HUES48 (cell line): ENCODE measurements at regions not wholly inside any gene's neighbourhood (a gene's known extent, or its start where the extent isn't known, plus 50 kb on each side); places are given as distances from the start of the nearest gene placed in this dataset.

ENCODE experiments used
- H3K27ac ChIP-seq: one replicate; pipeline ENCODE4 v1.7.0; 2013; ENCODE audit warnings: low read depth, low read length, inconsistent platforms
- H3K27me3 ChIP-seq: 2 replicates; pipeline ENCODE4 v1.6.1; 2013; ENCODE audit warnings: mild to moderate bottlenecking, low read length; ENCODE audit not compliant: control insufficient read depth, insufficient read depth
- H3K36me3 ChIP-seq: 2 replicates; pipeline ENCODE4 v1.6.1; 2013; ENCODE audit warnings: low read length; ENCODE audit not compliant: control insufficient read depth, insufficient read depth
- H3K4me1 ChIP-seq: 2 replicates; pipeline ENCODE4 v1.6.1; 2013; ENCODE audit warnings: mild to moderate bottlenecking, low read length; ENCODE audit not compliant: control insufficient read depth, insufficient read depth
- H3K4me3 ChIP-seq: 2 replicates; pipeline ENCODE4 v1.5.1; 2013; ENCODE audit warnings: mild to moderate bottlenecking, low read depth, low read length
- H3K9ac ChIP-seq: 2 replicates; pipeline ENCODE4 v1.6.1; 2013; ENCODE audit warnings: mild to moderate bottlenecking, low read depth, low read length, moderate library complexity
- H3K9me3 ChIP-seq: 2 replicates; pipeline ENCODE4 v1.6.1; 2013; ENCODE audit warnings: low read length; ENCODE audit not compliant: control insufficient read depth, insufficient read depth

DNA sequence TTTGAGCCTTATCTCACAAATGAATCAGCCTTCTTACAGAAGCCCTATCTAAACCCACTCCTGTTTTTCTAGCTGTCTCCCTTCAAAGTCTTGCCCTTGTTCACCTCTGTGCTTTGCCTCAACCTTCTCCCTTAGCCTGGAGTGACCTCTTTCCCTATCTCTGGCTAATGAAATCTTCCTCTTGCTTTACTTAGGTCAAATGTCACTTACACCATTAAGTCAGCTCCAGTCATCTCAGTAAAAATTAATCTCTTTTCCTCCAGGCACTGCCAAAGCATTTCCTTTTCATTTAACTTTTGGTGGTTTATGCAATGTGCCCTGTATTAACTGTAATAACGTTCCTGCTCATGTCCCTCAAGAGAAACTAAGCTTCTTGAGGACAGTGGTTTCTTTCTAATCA is 596.5 kb upstream of the MIR17HG start:
- H3K9me3 ChIP-seq, result no peaks in the 10 kb centered on the region
- H3K4me3 ChIP-seq, result no peak overlapping the region
- no peak overlapping the region for H3K9ac ChIP-seq
- H3K4me1 ChIP-seq, result peaks cover 12% of the 10 kb centered on the region
- H3K27ac ChIP-seq, result no peak overlapping the region
- H3K27me3 ChIP-seq, result no peaks in the 10 kb centered on the region
- H3K36me3 ChIP-seq, result no peaks in the 10 kb centered on the region

GRCh38 chr13:90752070-90752469 is 595.4 kb upstream of the MIR17HG start:
- Histone ChIP-seq H3K9me3 (no peaks in the 10 kb centered on the region), H3K36me3 (no peaks in the 10 kb centered on the region), H3K4me1 (peaks cover 5% of the 10 kb centered on the region; the same call in 1 of the 2 replicates), H3K27ac (no peak overlapping the region), H3K4me3 (no peak overlapping the region), H3K9ac (no peak overlapping the region), H3K27me3 (no peaks in the 10 kb centered on the region)

DNA sequence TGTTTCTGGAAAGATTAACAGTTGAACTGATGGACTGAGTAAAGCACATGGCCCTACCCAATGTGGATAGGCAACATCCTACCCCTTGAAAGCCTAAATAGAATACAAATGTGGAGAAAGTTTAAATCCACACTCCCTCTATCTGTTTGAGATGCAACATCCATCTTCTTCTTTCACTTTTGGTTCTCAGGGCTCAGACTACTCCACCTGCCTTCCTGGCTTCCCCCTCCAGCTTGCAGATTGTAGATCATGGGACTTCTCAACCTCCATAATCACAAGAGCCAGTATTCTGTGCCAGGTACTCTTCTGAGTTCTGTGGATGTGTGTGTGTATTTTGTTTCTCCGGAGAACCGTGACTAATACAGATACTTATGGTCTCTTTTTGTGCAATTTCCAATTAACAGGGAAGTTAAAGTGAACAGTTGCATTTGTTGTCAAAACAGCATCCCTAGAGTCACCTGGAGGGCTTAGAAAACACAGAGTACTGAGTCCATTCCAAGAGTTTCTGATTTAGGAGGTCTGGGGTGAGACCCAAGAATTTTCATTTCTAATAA is 590.3 kb upstream of the MIR17HG start:
- no peaks in the 10 kb centered on the region for H3K27me3 ChIP-seq
- no peaks in the 10 kb centered on the region for H3K36me3 ChIP-seq
- no peaks in the 10 kb centered on the region for H3K9me3 ChIP-seq
- no peak overlapping the region for H3K9ac ChIP-seq
- H3K27ac ChIP-seq, result no peak overlapping the region
- no peaks in the 10 kb centered on the region; the same call in 1 of the 2 replicates for H3K4me1 ChIP-seq
- H3K4me3 ChIP-seq, result no peak overlapping the region

- Histone ChIP-seq H3K9me3 (no peaks in the 10 kb centered on the region), H3K4me3 (no peak overlapping the region), H3K9ac (no peak overlapping the region), H3K27ac (no peak overlapping the region), H3K36me3 (no peaks in the 10 kb centered on the region), H3K4me1 (no peaks in the 10 kb centered on the region; the same call in 1 of the 2 replicates), H3K27me3 (no peaks in the 10 kb centered on the region)
These were observed 586.8 kb upstream of the MIR17HG start for GRCh38 chr13:90760639-90761038.

DNA sequence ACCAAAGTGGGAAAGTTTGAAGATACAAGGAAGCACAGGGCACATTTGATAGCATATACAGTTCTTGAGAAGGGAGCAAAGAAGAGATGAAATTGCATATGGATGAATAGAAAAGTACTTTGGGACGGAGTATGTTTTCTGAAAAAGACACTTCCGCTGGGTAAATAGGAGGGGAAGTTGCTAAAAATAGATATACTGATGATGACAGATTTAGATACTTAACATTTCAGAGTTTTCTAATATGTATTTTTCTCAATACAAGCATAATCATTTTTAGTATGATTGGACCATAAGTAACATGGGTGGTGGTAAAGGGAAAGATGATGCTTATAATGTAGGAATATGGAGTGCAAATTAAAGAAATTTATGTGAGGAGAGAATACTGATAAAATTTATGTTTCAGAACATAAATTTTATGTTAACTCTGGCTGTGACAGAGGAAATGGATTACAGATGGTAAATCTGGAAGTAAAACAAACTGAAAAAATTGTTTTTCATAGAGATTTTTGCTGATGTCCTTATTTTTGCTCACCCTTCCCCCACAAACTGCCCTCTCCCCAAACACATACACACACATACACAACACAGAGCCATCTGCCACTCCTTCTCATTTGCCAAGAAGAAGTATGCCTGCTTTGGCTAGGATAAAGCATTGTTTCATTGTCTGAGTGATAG is 583.9 kb upstream of the MIR17HG start:
- Histone ChIP-seq H3K4me3 (no peak overlapping the region), H3K27ac (no peak overlapping the region), H3K27me3 (no peaks in the 10 kb centered on the region), H3K9me3 (no peaks in the 10 kb centered on the region), H3K4me1 (peaks cover 3% of the 10 kb centered on the region; the same call in 1 of the 2 replicates), H3K36me3 (no peaks in the 10 kb centered on the region), H3K9ac (no peak overlapping the region)

- no peak overlapping the region for H3K9ac ChIP-seq
- no peaks in the 10 kb centered on the region for H3K9me3 ChIP-seq
- H3K4me3 ChIP-seq, result no peak overlapping the region
- peaks cover 26% of the 10 kb centered on the region for H3K4me1 ChIP-seq
- no peak overlapping the region for H3K27ac ChIP-seq
- H3K27me3 ChIP-seq, result no peaks in the 10 kb centered on the region
- no peaks in the 10 kb centered on the region for H3K36me3 ChIP-seq
These were observed 581.0 kb upstream of the MIR17HG start for GRCh38 chr13:90766386-90766902.

DNA sequence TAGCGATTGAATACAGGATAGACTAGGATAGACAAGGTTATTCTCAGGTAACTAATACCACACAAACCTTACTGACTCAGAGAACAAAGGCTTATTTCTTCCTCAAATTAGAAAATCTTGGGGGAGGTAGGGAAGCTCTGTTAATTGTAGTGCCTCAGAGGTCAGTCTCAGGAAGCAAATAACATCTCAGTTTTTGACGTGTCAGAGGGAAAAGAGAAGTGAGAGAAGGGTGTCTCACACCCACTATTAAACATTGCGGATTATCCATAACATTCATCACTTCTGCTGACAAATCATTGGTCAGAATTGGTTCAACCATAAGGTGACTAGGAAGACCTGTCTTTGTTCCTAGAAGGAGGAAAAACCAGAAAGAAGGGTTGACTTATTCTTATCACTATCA is 579.4 kb upstream of the MIR17HG start:
- Histone ChIP-seq H3K9ac (no peak overlapping the region), H3K27me3 (no peaks in the 10 kb centered on the region), H3K36me3 (no peaks in the 10 kb centered on the region), H3K27ac (no peak overlapping the region), H3K4me3 (no peak overlapping the region), H3K4me1 (peaks cover 27% of the 10 kb centered on the region), H3K9me3 (no peaks in the 10 kb centered on the region)

- Histone ChIP-seq H3K9me3 (no peaks in the 10 kb centered on the region), H3K4me1 (peaks cover 36% of the 10 kb centered on the region), H3K36me3 (no peaks in the 10 kb centered on the region), H3K27me3 (no peaks in the 10 kb centered on the region), H3K9ac (no peak overlapping the region), H3K4me3 (no peak overlapping the region), H3K27ac (no peak overlapping the region)
These were observed 578.1 kb upstream of the MIR17HG start for GRCh38 chr13:90769387-90769786.

DNA sequence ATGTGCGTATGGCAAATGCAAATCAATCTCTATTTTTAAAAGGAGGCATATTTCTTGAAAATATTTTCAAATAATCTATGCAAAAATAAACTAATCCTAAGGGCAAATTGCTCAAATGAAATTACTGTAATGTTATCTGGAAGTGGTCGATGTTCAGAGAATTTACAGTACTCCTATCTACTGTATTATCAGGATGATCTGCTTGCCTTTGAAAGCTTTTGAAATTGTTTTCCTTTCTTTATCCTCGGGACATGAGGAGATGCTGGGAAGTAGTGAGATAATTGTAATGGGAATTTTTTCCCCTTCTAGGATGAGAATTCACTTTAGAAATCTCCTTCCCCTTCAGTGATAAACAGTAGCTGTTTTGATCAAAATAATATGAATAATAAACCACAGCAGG is 577.2 kb upstream of the MIR17HG start:
- no peak overlapping the region for H3K9ac ChIP-seq
- H3K4me1 ChIP-seq, result peaks cover 41% of the 10 kb centered on the region
- H3K36me3 ChIP-seq, result no peaks in the 10 kb centered on the region
- H3K4me3 ChIP-seq, result no peak overlapping the region
- no peak overlapping the region for H3K27ac ChIP-seq
- no peaks in the 10 kb centered on the region for H3K9me3 ChIP-seq
- no peaks in the 10 kb centered on the region for H3K27me3 ChIP-seq

- H3K4me1 ChIP-seq, result peaks cover 38% of the 10 kb centered on the region
- no peak overlapping the region for H3K9ac ChIP-seq
- no peaks in the 10 kb centered on the region for H3K36me3 ChIP-seq
- H3K27me3 ChIP-seq, result no peaks in the 10 kb centered on the region
- H3K27ac ChIP-seq, result no peak overlapping the region
- H3K9me3 ChIP-seq, result no peaks in the 10 kb centered on the region
- H3K4me3 ChIP-seq, result no peak overlapping the region
These were observed 573.8 kb upstream of the MIR17HG start for GRCh38 chr13:90773681-90774080.

DNA sequence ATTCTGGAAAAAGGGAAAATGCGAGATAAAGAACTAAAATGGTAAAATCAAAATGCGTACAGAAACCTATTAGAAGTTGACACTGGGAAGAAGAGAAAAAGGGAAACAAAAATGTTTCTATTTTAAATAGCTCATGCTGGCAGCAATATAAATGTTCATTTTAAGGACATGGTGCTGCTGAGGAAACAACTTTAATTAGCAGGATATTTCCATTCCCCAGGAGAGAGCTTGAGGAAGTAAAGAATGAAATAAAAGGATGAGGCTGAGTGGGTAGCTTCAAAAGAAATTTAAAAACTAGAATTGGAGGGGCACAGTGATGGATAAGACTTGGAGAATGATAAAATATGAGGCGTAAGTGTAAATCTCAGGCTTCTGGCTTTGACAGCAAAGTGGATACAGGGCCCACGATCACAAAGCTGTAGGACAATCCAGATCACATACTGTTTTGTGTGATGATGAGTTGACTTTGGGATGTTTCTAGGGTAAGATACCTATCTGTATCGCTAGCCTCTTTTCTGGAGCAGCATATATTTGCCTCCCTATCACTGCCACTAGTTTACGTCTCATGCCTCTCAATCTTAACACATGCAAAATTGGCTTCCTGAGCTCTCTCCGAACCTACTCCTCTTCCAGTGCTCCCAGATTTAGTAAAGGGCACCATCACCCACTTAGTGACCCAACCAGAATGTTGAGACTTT is 571.3 kb upstream of the MIR17HG start:
- Histone ChIP-seq H3K9ac (no peak overlapping the region), H3K9me3 (no peaks in the 10 kb centered on the region), H3K4me1 (peaks cover 21% of the 10 kb centered on the region; the same call in 1 of the 2 replicates), H3K36me3 (no peaks in the 10 kb centered on the region), H3K4me3 (no peak overlapping the region), H3K27me3 (no peaks in the 10 kb centered on the region), H3K27ac (no peak overlapping the region)
